OCI-LY7 (cell line): ENCODE measurements at regions not wholly inside any gene's neighbourhood (a gene's known extent, or its start where the extent isn't known, plus 50 kb on each side); places are given as distances from the start of the nearest gene placed in this dataset.

Experiments
- CTCF ChIP-seq: fragments of 200-600 bp; sonication (generic); conservative IDR thresholded peaks from 2 replicates; pipeline ENCODE4 v1.5.1; 2014; ENCODE audit warnings: mild to moderate bottlenecking, antibody characterized with exemption, low read length, moderate library complexity, mixed read lengths
- EZH2phosphoT487 ChIP-seq: fragments of 200-600 bp; sonication (generic); IDR thresholded peaks from 2 replicates; pipeline ENCODE4 v1.6.1; 2018; ENCODE audit warnings: low read depth, borderline replicate concordance, mild to moderate bottlenecking, mixed run types, antibody characterized with exemption, low read length, moderate library complexity, mixed read lengths

GRCh38 chr6:88458662-88459061 lies 292.5 kb upstream of the CNR1 start:
- TF ChIP-seq CTCF: no peak
- no peak for TF ChIP-seq EZH2phosphoT487
